ENCODE measurements at regions not wholly inside any gene's neighbourhood (a gene's known extent, or its start where the extent isn't known, plus 50 kb on each side); places are given as distances from the start of the nearest gene placed in this dataset.

DNA sequence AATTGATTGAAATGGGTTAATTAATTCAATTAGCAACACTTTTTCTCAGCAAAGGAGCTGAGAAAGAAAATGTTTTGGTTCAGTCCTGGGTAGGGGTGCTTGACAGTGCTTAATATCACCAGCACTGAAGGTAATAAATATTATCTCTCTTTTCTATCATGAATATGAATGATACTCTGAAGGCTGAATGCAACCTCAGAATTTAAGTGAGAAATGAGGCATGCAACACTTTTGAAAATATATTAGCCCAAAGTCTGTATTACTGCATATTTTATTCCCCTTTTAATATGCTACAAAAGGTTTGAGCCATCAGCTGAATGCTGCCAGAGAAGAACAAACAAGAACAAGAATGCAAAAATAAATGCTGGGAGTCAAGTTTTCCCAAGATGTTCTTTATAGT, 52.0 kb upstream of the SAMSN1 start:
- TF ChIP-seq, protein P1, sequence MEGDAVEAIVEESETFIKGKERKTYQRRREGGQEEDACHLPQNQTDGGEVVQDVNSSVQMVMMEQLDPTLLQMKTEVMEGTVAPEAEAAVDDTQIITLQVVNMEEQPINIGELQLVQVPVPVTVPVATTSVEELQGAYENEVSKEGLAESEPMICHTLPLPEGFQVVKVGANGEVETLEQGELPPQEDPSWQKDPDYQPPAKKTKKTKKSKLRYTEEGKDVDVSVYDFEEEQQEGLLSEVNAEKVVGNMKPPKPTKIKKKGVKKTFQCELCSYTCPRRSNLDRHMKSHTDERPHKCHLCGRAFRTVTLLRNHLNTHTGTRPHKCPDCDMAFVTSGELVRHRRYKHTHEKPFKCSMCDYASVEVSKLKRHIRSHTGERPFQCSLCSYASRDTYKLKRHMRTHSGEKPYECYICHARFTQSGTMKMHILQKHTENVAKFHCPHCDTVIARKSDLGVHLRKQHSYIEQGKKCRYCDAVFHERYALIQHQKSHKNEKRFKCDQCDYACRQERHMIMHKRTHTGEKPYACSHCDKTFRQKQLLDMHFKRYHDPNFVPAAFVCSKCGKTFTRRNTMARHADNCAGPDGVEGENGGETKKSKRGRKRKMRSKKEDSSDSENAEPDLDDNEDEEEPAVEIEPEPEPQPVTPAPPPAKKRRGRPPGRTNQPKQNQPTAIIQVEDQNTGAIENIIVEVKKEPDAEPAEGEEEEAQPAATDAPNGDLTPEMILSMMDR (IDR thresholded peaks at IDR 0.05 in 4 of 5, conservative IDR thresholded peaks at IDR 0.05 in 1 of 5) = no peak
- no peak for TF ChIP-seq POLR2A (IDR thresholded peaks at IDR 0.05)
